ENCODE measurements at regions not wholly inside any gene's neighbourhood (a gene's known extent, or its start where the extent isn't known, plus 50 kb on each side); places are given as distances from the start of the nearest gene placed in this dataset.
"Not testable (repeated sequence)": the region's sequence is repeated elsewhere in the genome, so short reads cannot be mapped to it uniquely, and the experiment has no call there.

GRCh38 chr5:109630093-109630492 is 59.6 kb upstream of the MAN2A1 start:
- Histone ChIP-seq H3K27ac (ENCODE audit: low read depth, low read length) (no peak overlapping the region), H3K9me3 (ENCODE audit: control insufficient read depth, insufficient read depth, low read length) (no peaks in the 10 kb centered on the region), H3K4me1 (ENCODE audit: control insufficient read depth, low read length) (no peaks in the 10 kb centered on the region), H4K20me1 (ENCODE audit: control insufficient read depth, insufficient read depth, low read depth, low read length) (no peaks in the 10 kb centered on the region), H3K79me2 (ENCODE audit: control insufficient read depth, low read length) (no peaks in the 10 kb centered on the region), H3K36me3 (ENCODE audit: control insufficient read depth, low read length) (no peaks in the 10 kb centered on the region), H3K27me3 (ENCODE audit: control insufficient read depth, low read length) (no peaks in the 10 kb centered on the region; the same call in 1 of the 2 replicates), H3F3A (ENCODE audit: control insufficient read depth, insufficient read depth) (no peaks in the 10 kb centered on the region), H3K4me3 (ENCODE audit: low read length) (no peak overlapping the region), H3K9me2 (replicated peaks; ENCODE audit: control insufficient read depth, low read length) (no peaks in the 10 kb centered on the region), H3K4me2 (ENCODE audit: low read length) (no peak overlapping the region)
- no peak for TF ChIP-seq CTCF (IDR thresholded peaks at IDR 0.05; ENCODE audit: low read depth, low read length, poor library complexity, severe bottlenecking)
- TF ChIP-seq EZH2phosphoT487 (IDR thresholded peaks at IDR 0.05; ENCODE audit: borderline replicate concordance, low read length), result no peak

- TF ChIP-seq CTCF (IDR thresholded peaks at IDR 0.05; ENCODE audit: low read depth, low read length, poor library complexity, severe bottlenecking), result no peak
- TF ChIP-seq EZH2phosphoT487 (IDR thresholded peaks at IDR 0.05; ENCODE audit: borderline replicate concordance, low read length), result no peak
- Histone ChIP-seq H3F3A (ENCODE audit: control insufficient read depth, insufficient read depth) (no peaks in the 10 kb centered on the region), H3K4me2 (ENCODE audit: low read length) (no peak overlapping the region)
Observed at GRCh38 chr5:109628591-109628990, 61.1 kb upstream of the MAN2A1 start.

GRCh38 chr5:109621266-109621665 is 68.5 kb upstream of the MAN2A1 start:
- not testable (repeated sequence) for H3K36me3 ChIP-seq (ENCODE audit: control insufficient read depth, low read length); H3K79me2 ChIP-seq (ENCODE audit: control insufficient read depth, low read length); H3K27ac ChIP-seq (ENCODE audit: low read depth, low read length); H3K4me1 ChIP-seq (ENCODE audit: control insufficient read depth, low read length); H3K9me3 ChIP-seq (ENCODE audit: control insufficient read depth, insufficient read depth, low read length); H3K4me2 ChIP-seq (ENCODE audit: low read length); H3F3A ChIP-seq (ENCODE audit: control insufficient read depth, insufficient read depth); H3K9me2 ChIP-seq (replicated peaks; ENCODE audit: control insufficient read depth, low read length); H3K4me3 ChIP-seq (ENCODE audit: low read length); H3K27me3 ChIP-seq (ENCODE audit: control insufficient read depth, low read length); H4K20me1 ChIP-seq (ENCODE audit: control insufficient read depth, insufficient read depth, low read depth, low read length)

More at GRCh38 chr5:109628591-109628990, 61.1 kb upstream of the MAN2A1 start:
- Histone ChIP-seq H3K4me1 (ENCODE audit: control insufficient read depth, low read length) (no peaks in the 10 kb centered on the region), H3K79me2 (ENCODE audit: control insufficient read depth, low read length) (no peaks in the 10 kb centered on the region), H3K9me3 (ENCODE audit: control insufficient read depth, insufficient read depth, low read length) (no peaks in the 10 kb centered on the region), H3K27ac (ENCODE audit: low read depth, low read length) (no peak overlapping the region), H3K9me2 (replicated peaks; ENCODE audit: control insufficient read depth, low read length) (no peaks in the 10 kb centered on the region), H4K20me1 (ENCODE audit: control insufficient read depth, insufficient read depth, low read depth, low read length) (no peaks in the 10 kb centered on the region), H3K27me3 (ENCODE audit: control insufficient read depth, low read length) (no peaks in the 10 kb centered on the region; the same call in 1 of the 2 replicates), H3K4me3 (ENCODE audit: low read length) (no peak overlapping the region), H3K36me3 (ENCODE audit: control insufficient read depth, low read length) (no peaks in the 10 kb centered on the region)

- H3F3A ChIP-seq (ENCODE audit: control insufficient read depth, insufficient read depth), result no peaks in the 10 kb centered on the region
- no peak overlapping the region for H3K4me3 ChIP-seq (ENCODE audit: low read length)
- no peak overlapping the region for H3K4me2 ChIP-seq (ENCODE audit: low read length)
- H3K27ac ChIP-seq (ENCODE audit: low read depth, low read length), result no peak overlapping the region
- no peak for TF ChIP-seq CTCF (IDR thresholded peaks at IDR 0.05; ENCODE audit: low read depth, low read length, poor library complexity, severe bottlenecking)
- no peak for TF ChIP-seq EZH2phosphoT487 (IDR thresholded peaks at IDR 0.05; ENCODE audit: borderline replicate concordance, low read length)
- no peaks in the 10 kb centered on the region for H4K20me1 ChIP-seq (ENCODE audit: control insufficient read depth, insufficient read depth, low read depth, low read length)
- H3K36me3 ChIP-seq (ENCODE audit: control insufficient read depth, low read length), result no peaks in the 10 kb centered on the region
- no peaks in the 10 kb centered on the region for H3K79me2 ChIP-seq (ENCODE audit: control insufficient read depth, low read length)
- no peaks in the 10 kb centered on the region for H3K9me2 ChIP-seq (replicated peaks; ENCODE audit: control insufficient read depth, low read length)
- H3K9me3 ChIP-seq (ENCODE audit: control insufficient read depth, insufficient read depth, low read length), result no peaks in the 10 kb centered on the region
- H3K27me3 ChIP-seq (ENCODE audit: control insufficient read depth, low read length), result no peaks in the 10 kb centered on the region
- no peaks in the 10 kb centered on the region for H3K4me1 ChIP-seq (ENCODE audit: control insufficient read depth, low read length)
Observed at GRCh38 chr5:109620651-109621050, 69.1 kb upstream of the MAN2A1 start.

All from DOHH2 (cell line).